Activated T-cell treated with anti-CD3 and anti-CD28 coated beads, Interleukin-2, amount 50 U/mL, for 72 hours (primary cell): ENCODE measurements at regions not wholly inside any gene's neighbourhood (a gene's known extent, or its start where the extent isn't known, plus 50 kb on each side); places are given as distances from the start of the nearest gene placed in this dataset.
A peak's percentile ranks its signal among the peaks of the same experiment; 100 is the strongest.
"Not testable (repeated sequence)": the region's sequence is repeated elsewhere in the genome, so short reads cannot be mapped to it uniquely, and the experiment has no call there.

Experiments used
- ATAC-seq, 2 donors: fragments of 150-1000 bp; cut with Tn5 transposase; replicated peaks in 1 of 2; 2 replicates each; pipeline ENCODE4 v1.10.0; 2021; ENCODE audit warnings: moderate library complexity in 2 of 2, mild to moderate bottlenecking in 1 of 2
- DNase-seq, 2 donors: peaks; one replicate each; pipeline ENCODE4 v3.0.0; 2021 to 2022; ENCODE audit warnings: mixed read lengths in 1 of 2
- H3K27ac Mint-ChIP-seq: one replicate; pipeline ENCODE4 v1.8.0; 2022; ENCODE audit warnings: mild to moderate bottlenecking, moderate library complexity, mixed read lengths
- H3K27me3 Mint-ChIP-seq: one replicate; pipeline ENCODE4 v1.8.0; 2022; ENCODE audit warnings: low read depth, mixed read lengths
- H3K36me3 Mint-ChIP-seq, 2 donors: one replicate each; pipeline ENCODE4 v1.8.0; 2022; ENCODE audit warnings: mixed read lengths in 2 of 2, mild to moderate bottlenecking in 1 of 2; ENCODE audit not compliant: insufficient read depth in 2 of 2
- H3K4me1 Mint-ChIP-seq: one replicate; pipeline ENCODE4 v1.8.0; 2022; ENCODE audit warnings: low read depth, mixed read lengths
- H3K4me3 Mint-ChIP-seq, 2 donors: one replicate each; pipeline ENCODE4 v1.8.0; 2022; ENCODE audit warnings: mild to moderate bottlenecking in 2 of 2, mixed read lengths in 2 of 2, moderate library complexity in 2 of 2
- H3K9me3 Mint-ChIP-seq, 2 donors: one replicate each; pipeline ENCODE4 v1.8.0; 2022; ENCODE audit warnings: mixed read lengths in 2 of 2

DNA sequence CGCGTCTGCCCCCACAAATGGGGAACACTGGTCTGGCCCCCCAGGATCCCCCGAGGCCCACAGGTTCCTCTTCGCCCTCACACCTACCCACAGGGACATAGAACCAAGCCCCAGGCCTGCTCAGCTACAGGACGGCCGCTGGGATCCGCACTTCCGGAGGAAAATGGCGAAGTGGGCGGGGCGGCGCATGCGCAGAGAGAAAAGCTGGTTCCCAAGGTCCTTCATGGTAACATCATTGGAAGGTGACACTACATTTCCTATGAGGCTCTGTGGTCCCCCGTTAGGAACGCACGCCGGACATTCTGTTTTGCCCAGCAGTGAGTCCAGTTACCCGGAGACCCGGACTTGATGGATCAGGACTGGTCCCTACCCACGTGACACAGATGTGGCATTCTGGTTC lies 1486.2 kb upstream of the USP9Y start:
- not testable (repeated sequence) for H3K9me3 Mint-ChIP-seq, H3K36me3 Mint-ChIP-seq, ATAC-seq, H3K27me3 Mint-ChIP-seq, H3K4me1 Mint-ChIP-seq, H3K27ac Mint-ChIP-seq
- DNase-seq: peak in 1 of 2 donors; percentile 1
- peak overlapping the region in 1 of 2 donors; percentile 68 for H3K4me3 Mint-ChIP-seq
